PC-9 (cell line): ENCODE measurements at regions not wholly inside any gene's neighbourhood (a gene's known extent, or its start where the extent isn't known, plus 50 kb on each side); places are given as distances from the start of the nearest gene placed in this dataset.

Source experiments
- BruUV-seq: library from RNA; stranded (reverse); fragments of 400-500 nt; replicated peaks from 2 replicates; lab custom pipeline; 2021; lab: Mats Ljungman, UMichigan
- CTCF ChIA-PET: fragments of 300-600 bp; sonication (Branson Sonifier 250); formaldehyde crosslinking; loops from one replicate; lab custom pipeline; 2022; ENCODE audit warnings: antibody characterized with exemption; lab: Charles Lee
- POLR2A ChIA-PET: fragments of 300-600 bp; sonication (Branson Sonifier 250); formaldehyde crosslinking; loops from one replicate; lab custom pipeline; 2022; ENCODE audit warnings: antibody characterized with exemption; ENCODE audit not compliant: unreplicated experiment; lab: Charles Lee
- DNase-seq, 2 experiments: peaks; one replicate each; pipeline versions ENCODE4 v3.0.0 to v3.0.0-alpha.2; 2015 to 2022; ENCODE audit warnings: mixed read lengths in 1 of 2
- H2AFZ ChIP-seq: fragments of 200-600 bp; sonication (generic); 2 replicates; pipeline ENCODE4 v1.8.1; 2017; ENCODE audit warnings: antibody characterized with exemption
- H3F3A ChIP-seq: fragments of 200-600 bp; sonication (generic); 2 replicates; pipeline ENCODE4 v1.8.1; 2017; ENCODE audit warnings: antibody characterized with exemption, mild to moderate bottlenecking, low read depth; ENCODE audit not compliant: insufficient read depth
- H3K27ac ChIP-seq: fragments of 200-600 bp; sonication (generic); 2 replicates; pipeline ENCODE4 v1.6.1; 2016; ENCODE audit warnings: mixed run types
- H3K27me3 ChIP-seq: fragments of 200-600 bp; sonication (generic); 2 replicates; pipeline ENCODE4 v1.6.1; 2016; ENCODE audit warnings: low read depth, mixed run types; ENCODE audit not compliant: insufficient read depth
- H3K36me3 ChIP-seq: fragments of 200-600 bp; sonication (generic); 2 replicates; pipeline ENCODE4 v1.6.1; 2016; ENCODE audit warnings: low read depth, mixed run types
- H3K4me1 ChIP-seq: fragments of 200-600 bp; sonication (generic); replicated peaks from 2 replicates; pipeline ENCODE4 v1.6.1; 2016; ENCODE audit warnings: mixed run types; ENCODE audit not compliant: insufficient read depth
- H3K4me2 ChIP-seq: fragments of 200-600 bp; sonication (generic); 2 replicates; pipeline ENCODE4 v1.6.1; 2017; ENCODE audit warnings: mixed run types
- H3K4me3 ChIP-seq: fragments of 200-600 bp; sonication (generic); 2 replicates; pipeline ENCODE4 v1.6.1; 2016; ENCODE audit warnings: mixed run types
- H3K79me2 ChIP-seq: fragments of 200-600 bp; sonication (generic); 2 replicates; pipeline ENCODE4 v1.6.1; 2017; ENCODE audit warnings: low read depth, mixed run types
- H3K9me2 ChIP-seq: fragments of 200-600 bp; sonication (generic); 2 replicates; pipeline ENCODE4 v1.8.1; 2017; ENCODE audit warnings: mild to moderate bottlenecking; ENCODE audit not compliant: insufficient read depth
- H3K9me3 ChIP-seq: fragments of 200-600 bp; sonication (generic); 2 replicates; pipeline ENCODE4 v1.8.1; 2016; ENCODE audit warnings: low read depth; ENCODE audit not compliant: insufficient read depth
- H4K20me1 ChIP-seq: fragments of 200-600 bp; sonication (generic); 2 replicates; pipeline ENCODE4 v1.8.1; 2017; ENCODE audit not compliant: insufficient read depth
- EZH2 ChIP-seq: fragments of 200-600 bp; sonication (generic); IDR thresholded peaks from 2 replicates; pipeline ENCODE4 v1.8.0; 2017; ENCODE audit warnings: antibody characterized with exemption, low read depth
- intact Hi-C: fragments of 100-400 bp; cut with micrococcal nuclease; formaldehyde crosslinking; loops from one replicate; pipeline ENCODE4 v1.10.0; 2022; ENCODE audit not compliant: unreplicated experiment
- TF ChIP-seq, protein P1 (sequence below): fragments of 200-600 bp; sonication (generic); conservative IDR thresholded peaks from 2 replicates; pipeline ENCODE4 v1.6.1; 2017; ENCODE audit warnings: mixed run types, antibody characterized with exemption, mild to moderate bottlenecking, moderate library complexity

DNA sequence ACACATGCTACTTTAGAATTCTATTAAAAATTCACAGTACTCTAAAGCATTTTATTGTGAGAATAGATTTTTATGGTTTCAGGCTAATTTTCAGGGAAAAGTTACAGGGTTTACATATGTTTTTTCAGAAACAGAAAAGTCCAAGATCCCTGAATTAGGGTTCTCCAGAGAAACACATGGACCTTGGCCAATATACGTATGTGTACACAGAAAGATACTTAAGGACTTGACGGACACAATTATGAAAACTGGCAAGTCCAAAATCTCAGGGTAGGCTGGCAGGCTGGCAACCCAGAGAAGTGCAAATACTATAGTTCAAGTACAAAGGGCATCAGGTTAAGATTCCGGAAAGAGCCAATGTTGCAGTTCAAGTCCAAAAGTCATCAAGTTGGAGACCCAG lies 1897.8 kb upstream of the PCDH10 start:
- no peak for TF ChIP-seq EZH2
- TF ChIP-seq, protein P1, sequence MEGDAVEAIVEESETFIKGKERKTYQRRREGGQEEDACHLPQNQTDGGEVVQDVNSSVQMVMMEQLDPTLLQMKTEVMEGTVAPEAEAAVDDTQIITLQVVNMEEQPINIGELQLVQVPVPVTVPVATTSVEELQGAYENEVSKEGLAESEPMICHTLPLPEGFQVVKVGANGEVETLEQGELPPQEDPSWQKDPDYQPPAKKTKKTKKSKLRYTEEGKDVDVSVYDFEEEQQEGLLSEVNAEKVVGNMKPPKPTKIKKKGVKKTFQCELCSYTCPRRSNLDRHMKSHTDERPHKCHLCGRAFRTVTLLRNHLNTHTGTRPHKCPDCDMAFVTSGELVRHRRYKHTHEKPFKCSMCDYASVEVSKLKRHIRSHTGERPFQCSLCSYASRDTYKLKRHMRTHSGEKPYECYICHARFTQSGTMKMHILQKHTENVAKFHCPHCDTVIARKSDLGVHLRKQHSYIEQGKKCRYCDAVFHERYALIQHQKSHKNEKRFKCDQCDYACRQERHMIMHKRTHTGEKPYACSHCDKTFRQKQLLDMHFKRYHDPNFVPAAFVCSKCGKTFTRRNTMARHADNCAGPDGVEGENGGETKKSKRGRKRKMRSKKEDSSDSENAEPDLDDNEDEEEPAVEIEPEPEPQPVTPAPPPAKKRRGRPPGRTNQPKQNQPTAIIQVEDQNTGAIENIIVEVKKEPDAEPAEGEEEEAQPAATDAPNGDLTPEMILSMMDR: no peak
- no peak overlapping the region for H3K27ac ChIP-seq
- no peaks in the 10 kb centered on the region for H4K20me1 ChIP-seq
- H2AFZ ChIP-seq: no peak overlapping the region
- no peaks in the 10 kb centered on the region for H3K36me3 ChIP-seq
- H3K4me1 ChIP-seq: no peaks in the 10 kb centered on the region
- no peaks in the 10 kb centered on the region for H3K27me3 ChIP-seq
- ChIA-PET POLR2A (no interaction called here), CTCF (no interaction called here)
- H3F3A ChIP-seq: no peaks in the 10 kb centered on the region
- no peak overlapping the region for H3K4me3 ChIP-seq
- DNase-seq: no peak
- H3K4me2 ChIP-seq: no peak overlapping the region
- BruUV-seq: no TSS peak
- no peaks in the 10 kb centered on the region for H3K9me3 ChIP-seq
- H3K9me2 ChIP-seq: no peaks in the 10 kb centered on the region
- no peaks in the 10 kb centered on the region for H3K79me2 ChIP-seq
- intact Hi-C loops: no loop called here

DNA sequence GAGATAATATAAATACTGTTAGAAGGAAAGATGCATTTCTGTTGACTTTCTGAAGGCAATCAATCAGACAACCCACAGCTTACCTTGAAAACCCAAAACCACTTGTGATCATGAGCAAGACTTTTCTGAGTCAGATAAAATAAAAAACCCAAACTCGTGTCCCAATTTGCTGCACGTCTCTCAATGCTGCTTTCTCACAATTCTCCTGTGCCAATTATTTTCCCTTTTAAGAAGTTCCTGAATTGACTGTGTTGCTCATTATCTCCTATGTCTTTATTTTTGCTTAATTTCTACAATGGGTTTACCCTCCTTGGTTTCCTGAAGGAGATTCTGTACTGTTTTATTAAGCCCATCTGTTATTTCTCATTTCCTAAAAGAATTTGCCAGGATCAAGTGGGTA lies 1891.9 kb upstream of the PCDH10 start:
- H3K4me1 ChIP-seq: no peaks in the 10 kb centered on the region
- no TSS peak for BruUV-seq

DNA sequence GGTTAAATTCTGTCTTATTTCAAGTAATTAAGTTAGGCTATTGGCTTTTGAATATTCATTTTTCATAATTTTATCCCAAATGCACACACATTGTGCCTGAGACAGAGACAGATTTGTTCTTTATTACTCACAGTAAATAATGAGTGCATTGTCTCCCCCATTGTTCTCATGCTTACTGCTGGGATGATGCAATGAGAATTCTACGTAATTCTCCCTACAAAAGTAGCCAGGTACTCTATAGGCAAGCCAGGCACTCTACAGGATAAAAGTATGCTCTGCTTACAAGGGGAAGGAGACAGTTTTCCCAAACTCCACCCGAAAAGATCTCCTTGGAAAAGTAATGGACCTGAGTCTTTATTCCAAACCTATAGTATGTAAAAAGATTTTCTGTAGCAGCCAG lies 1890.7 kb upstream of the PCDH10 start:
- POLR2A ChIA-PET: no interaction called here
- CTCF ChIA-PET: no interaction called here

More for the DNA sequence above, 1891.9 kb upstream of the PCDH10 start:
- no peak overlapping the region for H3K4me3 ChIP-seq
- CTCF ChIA-PET: no interaction called here
- no peak overlapping the region for H2AFZ ChIP-seq
- no peaks in the 10 kb centered on the region for H3F3A ChIP-seq
- no peak for TF ChIP-seq EZH2
- TF ChIP-seq, protein P1: no peak
- POLR2A ChIA-PET: no interaction called here
- no peak overlapping the region for H3K27ac ChIP-seq
- intact Hi-C loops: no loop called here
- H3K9me2 ChIP-seq: no peaks in the 10 kb centered on the region
- no peaks in the 10 kb centered on the region for H3K79me2 ChIP-seq
- no peaks in the 10 kb centered on the region for H3K9me3 ChIP-seq
- H3K4me2 ChIP-seq: no peak overlapping the region
- no peaks in the 10 kb centered on the region for H4K20me1 ChIP-seq
- H3K36me3 ChIP-seq: no peaks in the 10 kb centered on the region
- no peak for DNase-seq
- H3K27me3 ChIP-seq: no peaks in the 10 kb centered on the region

More for the DNA sequence above, 1890.7 kb upstream of the PCDH10 start:
- Histone ChIP-seq H3K4me3 (no peak overlapping the region), H3K36me3 (no peaks in the 10 kb centered on the region), H4K20me1 (no peaks in the 10 kb centered on the region), H3K9me2 (no peaks in the 10 kb centered on the region), H3F3A (no peaks in the 10 kb centered on the region), H3K27me3 (no peaks in the 10 kb centered on the region), H3K79me2 (no peaks in the 10 kb centered on the region), H3K27ac (no peak overlapping the region), H2AFZ (no peak overlapping the region), H3K9me3 (no peaks in the 10 kb centered on the region), H3K4me2 (no peak overlapping the region), H3K4me1 (no peaks in the 10 kb centered on the region)
- no peak for TF ChIP-seq EZH2
- TF ChIP-seq, protein P1: no peak
- DNase-seq: no peak
- intact Hi-C loops: no loop called here
- no TSS peak for BruUV-seq
